ENCODE measurements at regions not wholly inside any gene's neighbourhood (a gene's known extent, or its start where the extent isn't known, plus 50 kb on each side); places are given as distances from the start of the nearest gene placed in this dataset.
A peak's percentile ranks its signal among the peaks of the same experiment; 100 is the strongest.

- Histone ChIP-seq H3K4me3 (no peak overlapping the region), H3K27ac (ENCODE audit: low read depth) (no peak overlapping the region)
These were observed 364.0 kb upstream of the RBMS3 start for GRCh38 chr3:28916713-28917499.

GRCh38 chr3:28917895-28918475, 362.9 kb upstream of the RBMS3 start:
- no peaks in the 10 kb centered on the region for H3K36me3 ChIP-seq (ENCODE audit: insufficient read depth)
- no peaks in the 10 kb centered on the region for H3K79me2 ChIP-seq (replicated peaks; ENCODE audit: insufficient read depth)
- no peaks in the 10 kb centered on the region for H3K4me1 ChIP-seq (ENCODE audit: insufficient read depth)
- H3K4me1 Mint-ChIP-seq: peaks cover 5% of the 10 kb centered on the region; the same call in 2 of the 3 replicates
- H3K4me3 Mint-ChIP-seq: no peak overlapping the region
- H4K20me1 ChIP-seq (replicated peaks; ENCODE audit: insufficient read depth): no peaks in the 10 kb centered on the region
- H3K27ac Mint-ChIP-seq: no peak overlapping the region
- ATAC-seq (no peak), DNase-seq (ENCODE audit: low spot score) (no peak)
- H3K27ac ChIP-seq (ENCODE audit: low read depth): no peak overlapping the region
- no peak overlapping the region for H2AFZ ChIP-seq
- H3K9me3 Mint-ChIP-seq: no peaks in the 10 kb centered on the region
- peaks cover 2% of the 10 kb centered on the region for H3K27me3 Mint-ChIP-seq (ENCODE audit: insufficient read depth, low read depth, poor library complexity)
- no peak overlapping the region for H3K4me3 ChIP-seq
- H3F3A ChIP-seq (replicated peaks; ENCODE audit: low read depth): no peaks in the 10 kb centered on the region
- H3K27me3 ChIP-seq (ENCODE audit: insufficient read depth): no peaks in the 10 kb centered on the region
- no peaks in the 10 kb centered on the region for H3K36me3 Mint-ChIP-seq (ENCODE audit: low read depth)
- H3K9me2 ChIP-seq (ENCODE audit: insufficient read depth): no peaks in the 10 kb centered on the region
- no peak overlapping the region for H3K4me2 ChIP-seq
- no peak for TF ChIP-seq POLR2AphosphoS5 (IDR thresholded peaks at IDR 0.05; ENCODE audit: low read depth)
- no peak for TF ChIP-seq STAT1 (IDR thresholded peaks at IDR 0.05; ENCODE audit: unreplicated experiment)
- no peak for TF ChIP-seq EZH2 (IDR thresholded peaks at IDR 0.05; ENCODE audit: low read depth, unreplicated experiment)
- TF ChIP-seq JUNB (IDR thresholded peaks at IDR 0.05; ENCODE audit: unreplicated experiment): no peak
- no peak for TF ChIP-seq ZNF331 (CRISPR knock-in tag; IDR thresholded peaks at IDR 0.05; ENCODE audit: low read depth)
- no peak for TF ChIP-seq CTCF (conservative IDR thresholded peaks at IDR 0.05; ENCODE audit: low read depth in 2 of 2)
- TF ChIP-seq ETS1 (IDR thresholded peaks at IDR 0.05): no peak
- no peak for TF ChIP-seq EZH2phosphoT487 (IDR thresholded peaks at IDR 0.05; ENCODE audit: unreplicated experiment)

More at GRCh38 chr3:28916713-28917499, 364.0 kb upstream of the RBMS3 start:
- ATAC-seq: peak; percentile 96
- TF ChIP-seq ETS1 (IDR thresholded peaks at IDR 0.05): no peak
- TF ChIP-seq CTCF (conservative IDR thresholded peaks at IDR 0.05; ENCODE audit: low read depth in 2 of 2): peak; percentile 61 to 71; a peak in 3 of 4 replicates
- H3K9me2 ChIP-seq (ENCODE audit: insufficient read depth): no peaks in the 10 kb centered on the region
- peak; percentile 76 for DNase-seq (ENCODE audit: low spot score)
- no peaks in the 10 kb centered on the region for H3K27me3 ChIP-seq (ENCODE audit: insufficient read depth)
- Mint-ChIP-seq H3K9me3 (no peaks in the 10 kb centered on the region), H3K4me1 (peaks cover 5% of the 10 kb centered on the region; the same call in 2 of the 3 replicates), H3K27ac (no peak overlapping the region), H3K36me3 (ENCODE audit: low read depth) (no peaks in the 10 kb centered on the region), H3K27me3 (ENCODE audit: insufficient read depth, low read depth, poor library complexity) (peaks cover 2% of the 10 kb centered on the region), H3K4me3 (no peak overlapping the region)
- no peak overlapping the region for H3K4me2 ChIP-seq
- no peaks in the 10 kb centered on the region for H4K20me1 ChIP-seq (replicated peaks; ENCODE audit: insufficient read depth)
- no peaks in the 10 kb centered on the region for H3F3A ChIP-seq (replicated peaks; ENCODE audit: low read depth)
- no peaks in the 10 kb centered on the region for H3K79me2 ChIP-seq (replicated peaks; ENCODE audit: insufficient read depth)
- no peaks in the 10 kb centered on the region for H3K36me3 ChIP-seq (ENCODE audit: insufficient read depth)
- H2AFZ ChIP-seq: no peak overlapping the region
- H3K4me1 ChIP-seq (ENCODE audit: insufficient read depth): no peaks in the 10 kb centered on the region
